NCI-H128 (cell line): ENCODE measurements at regions not wholly inside any gene's neighbourhood (a gene's known extent, or its start where the extent isn't known, plus 50 kb on each side); places are given as distances from the start of the nearest gene placed in this dataset.
"Not testable (repeated sequence)": the region's sequence is repeated elsewhere in the genome, so short reads cannot be mapped to it uniquely, and the experiment has no call there.

Experiments
- DNase-seq: peaks from one replicate; lab custom pipeline; 2025; ENCODE audit not compliant: unreplicated experiment; lab: John Stamatoyannopoulos, UW

- DNase-seq, result no peak
These were observed 1054.3 kb upstream of the SLC39A10 start for GRCh38 chr2:194602750-194603149.

DNA sequence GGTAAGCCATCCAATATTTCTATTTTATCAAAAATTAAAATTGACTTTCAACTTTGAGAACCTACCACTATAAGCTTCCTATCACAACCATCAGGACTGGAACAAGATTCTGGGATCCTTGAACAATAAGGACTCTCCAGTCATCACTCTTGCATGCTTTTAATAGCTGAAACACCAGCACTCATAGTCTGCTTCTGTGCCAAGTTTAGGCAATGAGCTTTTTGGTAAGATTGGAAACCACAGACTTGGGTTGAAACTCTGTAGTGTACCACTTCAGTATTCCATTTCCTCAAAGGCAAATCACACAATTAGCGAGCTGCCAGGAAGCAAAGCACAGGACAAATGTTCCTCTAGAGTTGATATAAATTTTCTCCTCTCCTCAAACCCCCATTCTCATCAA lies 1065.8 kb upstream of the SLC39A10 start:
- no peak for DNase-seq

DNA sequence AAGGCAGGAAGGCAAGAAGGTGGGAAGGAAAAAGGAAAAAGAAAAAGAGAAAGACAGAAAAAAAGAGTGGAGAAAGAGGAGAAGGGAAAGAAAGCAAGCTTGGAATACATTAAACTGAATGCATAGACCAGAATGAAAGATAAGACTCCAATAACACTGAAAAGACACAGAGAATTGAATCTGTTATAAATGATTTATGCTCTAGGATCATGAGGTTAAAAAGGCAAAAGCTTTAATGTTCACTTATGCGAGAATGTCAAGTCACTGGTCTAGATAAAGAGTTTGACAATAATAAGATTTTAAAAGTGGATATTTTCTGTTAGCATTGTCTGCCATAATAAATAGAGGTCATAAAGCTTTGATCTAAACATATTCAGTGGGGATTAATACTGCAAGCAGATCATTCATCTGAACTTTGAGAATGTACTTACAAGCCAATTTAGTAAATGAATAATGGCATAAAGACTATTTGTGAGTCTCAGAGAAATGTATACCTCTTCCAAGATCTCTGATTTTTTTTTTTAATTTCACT lies 1069.2 kb upstream of the SLC39A10 start:
- DNase-seq, result no peak

- DNase-seq, result no peak
These were observed 1089.4 kb upstream of the SLC39A10 start for GRCh38 chr2:194567661-194568017.

DNA sequence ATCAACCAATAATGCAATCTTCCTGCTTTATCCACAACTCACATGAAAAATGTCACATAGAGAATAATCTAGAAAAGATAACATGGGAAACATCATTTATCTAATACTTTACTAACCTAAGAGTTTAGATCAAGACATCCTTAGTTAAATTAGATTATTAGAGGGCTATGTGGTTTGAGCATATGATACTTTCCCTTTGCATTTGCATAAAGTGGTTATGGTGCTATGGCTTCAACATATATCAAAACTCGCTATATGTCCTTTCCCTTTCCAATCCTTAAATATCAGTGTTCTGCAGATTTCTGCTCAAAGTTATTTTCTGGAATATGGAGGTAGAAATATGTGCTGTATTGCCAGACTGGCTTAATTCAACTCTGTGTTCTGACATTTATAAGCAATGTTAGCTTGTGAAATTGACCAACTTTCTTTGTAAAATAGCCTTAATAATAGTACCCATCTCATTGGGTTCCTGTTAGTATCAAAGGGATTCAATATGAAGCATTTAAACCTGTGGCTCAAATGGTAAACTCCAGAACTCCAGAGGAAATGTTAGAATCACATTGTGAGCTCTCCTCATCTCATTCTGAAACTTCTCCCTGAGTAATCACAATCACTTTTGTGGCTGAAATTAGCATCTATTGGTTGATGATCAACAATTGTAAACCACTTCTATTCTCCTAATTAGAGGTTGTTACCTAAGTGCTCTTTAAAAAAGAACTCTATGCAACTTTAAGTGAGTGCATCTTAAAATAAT lies 1089.9 kb upstream of the SLC39A10 start:
- DNase-seq, result no peak

DNA sequence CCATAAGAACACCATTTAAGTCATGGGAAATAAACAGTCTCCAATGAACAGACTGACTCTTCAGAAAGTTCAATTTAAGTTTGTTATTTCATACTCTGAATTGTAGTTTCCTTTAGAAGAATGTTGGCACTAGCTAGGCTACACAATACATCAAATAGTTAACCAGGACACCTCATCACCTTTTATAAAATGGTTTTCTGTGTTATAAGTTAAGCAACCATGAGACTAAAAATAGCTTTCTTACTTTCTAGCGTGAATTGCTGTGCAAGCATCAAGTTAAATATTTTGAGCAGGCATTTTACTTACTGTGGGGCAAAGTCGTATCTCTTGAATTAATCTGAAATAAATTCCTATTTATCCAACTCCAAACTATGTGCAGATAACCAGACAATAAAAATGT lies 1092.6 kb upstream of the SLC39A10 start:
- no peak for DNase-seq

- DNase-seq, result no peak
These were observed 1094.7 kb upstream of the SLC39A10 start for GRCh38 chr2:194562329-194562728.

DNA sequence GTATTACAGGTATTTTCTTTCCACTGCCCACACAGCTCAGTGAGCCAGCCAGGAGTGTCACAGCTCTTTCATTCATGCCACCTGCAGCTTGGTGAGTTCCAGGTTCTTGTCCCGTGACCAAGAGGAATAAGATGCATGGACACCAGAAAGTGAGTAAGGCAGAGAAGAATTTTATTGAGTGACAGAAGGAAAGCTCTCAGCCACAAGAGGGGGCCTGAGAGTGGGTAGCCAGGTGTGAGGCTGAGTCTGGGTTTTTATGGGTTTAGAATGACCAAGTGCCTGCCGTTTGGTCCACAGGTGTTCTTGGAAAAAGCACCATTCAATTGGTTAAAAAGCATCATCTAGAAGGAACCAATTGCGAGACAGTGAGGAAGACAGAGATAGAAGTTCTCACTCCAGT lies 1097.1 kb upstream of the SLC39A10 start:
- no peak for DNase-seq

GRCh38 chr2:194559523-194559922 lies 1097.5 kb upstream of the SLC39A10 start:
- DNase-seq, result no peak

DNA sequence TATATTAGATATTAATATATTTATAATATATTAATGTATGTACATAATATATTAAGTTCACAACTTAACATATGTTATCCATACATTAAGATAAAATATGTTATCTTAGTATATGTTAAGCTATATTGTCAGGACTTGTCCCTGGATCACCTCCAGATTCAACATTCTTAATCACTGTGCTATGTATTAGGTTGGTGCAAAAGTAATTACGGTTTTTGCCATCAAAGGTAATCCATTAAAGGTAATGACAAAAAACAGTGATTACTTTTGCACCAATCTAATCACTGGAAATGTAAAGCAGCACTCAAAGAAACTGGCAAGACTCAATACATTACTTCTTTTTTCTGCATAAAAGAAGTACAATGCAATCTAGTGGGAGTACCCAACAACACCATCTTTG lies 1099.0 kb upstream of the SLC39A10 start:
- no peak for DNase-seq

DNA sequence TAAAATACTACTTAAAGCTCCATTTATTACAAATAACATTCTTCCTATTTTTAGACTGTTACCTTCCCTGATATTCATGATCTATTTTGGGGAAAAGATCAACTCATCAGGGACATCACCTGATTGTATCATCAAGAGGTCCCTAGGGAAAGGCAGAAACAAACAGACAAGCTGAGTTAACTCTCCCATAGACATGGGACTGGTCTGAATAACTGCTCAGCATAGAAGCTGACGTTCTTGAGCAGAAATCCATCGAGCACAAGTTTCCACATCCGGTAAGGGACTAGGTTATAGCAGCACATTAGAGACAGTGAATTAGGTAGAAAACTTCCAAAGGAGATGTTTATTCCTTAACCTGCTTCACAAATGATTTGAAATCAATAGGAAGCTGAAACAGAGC lies 1100.4 kb upstream of the SLC39A10 start:
- no peak for DNase-seq

- no peak for DNase-seq
These were observed 1103.0 kb upstream of the SLC39A10 start for GRCh38 chr2:194553980-194554379.

DNA sequence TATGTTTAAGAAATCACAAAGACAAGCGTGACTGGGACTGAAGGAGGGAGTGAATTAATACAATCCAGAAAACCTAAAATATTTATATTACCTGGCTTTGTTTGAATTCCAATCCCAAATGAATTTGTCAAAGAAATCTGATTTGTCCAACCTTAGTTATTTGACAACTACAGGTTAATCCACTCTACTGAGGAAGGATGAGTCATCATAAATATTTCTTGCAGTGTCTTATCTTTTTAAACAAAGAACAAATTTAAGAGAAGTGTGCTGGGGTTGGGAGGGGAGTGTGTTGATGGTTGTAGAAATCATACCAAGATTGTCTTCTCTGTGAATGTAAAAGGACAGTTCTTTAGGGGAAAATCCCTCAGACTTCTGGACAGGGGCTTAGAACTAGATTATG lies 1106.3 kb upstream of the SLC39A10 start:
- DNase-seq, result no peak

- DNase-seq, result no peak
These were observed 1107.6 kb upstream of the SLC39A10 start for GRCh38 chr2:194549387-194549786.

- no peak for DNase-seq
These were observed 1111.0 kb upstream of the SLC39A10 start for GRCh38 chr2:194545978-194546377.

DNA sequence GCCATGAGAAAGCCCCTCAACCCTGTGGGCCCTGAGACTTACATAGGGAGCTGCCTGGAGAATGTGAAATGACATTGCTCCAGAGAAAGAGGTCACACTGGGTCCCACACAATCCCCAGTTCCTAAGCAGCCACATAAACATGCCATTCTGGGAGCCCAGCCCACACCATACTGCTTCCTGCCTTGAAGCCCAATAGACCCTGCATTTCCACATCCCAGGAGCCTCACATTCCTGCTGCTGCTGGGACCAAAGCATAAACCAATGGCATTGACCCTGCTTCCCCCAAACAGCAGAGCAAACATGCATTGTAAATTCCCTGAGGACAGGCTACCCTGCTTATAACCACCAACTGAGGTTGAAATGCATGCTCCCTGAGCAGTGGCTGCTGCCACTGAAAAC lies 1117.6 kb upstream of the SLC39A10 start:
- DNase-seq, result no peak

- DNase-seq, result no peak
These were observed 1130.9 kb upstream of the SLC39A10 start for GRCh38 chr2:194526121-194526520.

- no peak for DNase-seq
These were observed 1142.7 kb upstream of the SLC39A10 start for GRCh38 chr2:194514281-194514680.

DNA sequence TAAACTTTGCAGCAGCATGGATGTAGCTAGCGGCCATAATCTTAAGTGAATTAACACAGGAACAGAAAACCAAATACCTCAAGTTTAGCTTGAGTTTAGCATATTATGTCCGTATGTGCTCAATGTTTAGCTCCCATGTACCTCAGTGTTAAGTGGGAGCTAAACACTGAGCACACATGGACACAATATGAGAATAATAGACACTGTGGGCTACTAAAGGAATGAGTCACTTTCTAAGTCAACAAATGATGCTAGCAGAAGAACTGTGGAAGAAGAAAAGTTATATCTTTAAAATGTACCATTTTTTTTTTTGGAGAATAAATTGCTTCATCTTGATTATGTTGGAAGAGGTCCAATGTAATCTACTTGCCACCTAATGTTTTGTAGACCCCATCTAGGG lies 1146.0 kb upstream of the SLC39A10 start:
- DNase-seq, result not testable (repeated sequence)

- DNase-seq, result not testable (repeated sequence)
These were observed 1152.2 kb upstream of the SLC39A10 start for GRCh38 chr2:194504876-194505275.

DNA sequence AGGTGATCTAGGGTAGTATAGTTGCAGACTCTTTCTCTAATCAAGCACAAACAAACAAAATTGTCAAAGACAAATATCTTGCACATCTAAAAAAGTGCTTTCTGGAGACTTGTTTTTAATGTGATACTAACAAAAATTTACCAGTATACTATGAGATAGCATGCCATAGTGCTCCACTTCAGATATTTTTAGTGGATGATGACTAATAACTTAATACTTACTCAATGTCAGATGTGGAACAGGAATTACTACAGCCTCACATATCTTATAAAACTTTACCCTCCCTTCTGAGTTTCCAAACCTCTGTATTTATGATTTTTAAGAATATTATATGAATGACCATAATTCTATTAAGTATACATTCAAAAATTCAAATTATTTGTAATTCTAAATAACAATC lies 1162.0 kb upstream of the SLC39A10 start:
- DNase-seq, result no peak

DNA sequence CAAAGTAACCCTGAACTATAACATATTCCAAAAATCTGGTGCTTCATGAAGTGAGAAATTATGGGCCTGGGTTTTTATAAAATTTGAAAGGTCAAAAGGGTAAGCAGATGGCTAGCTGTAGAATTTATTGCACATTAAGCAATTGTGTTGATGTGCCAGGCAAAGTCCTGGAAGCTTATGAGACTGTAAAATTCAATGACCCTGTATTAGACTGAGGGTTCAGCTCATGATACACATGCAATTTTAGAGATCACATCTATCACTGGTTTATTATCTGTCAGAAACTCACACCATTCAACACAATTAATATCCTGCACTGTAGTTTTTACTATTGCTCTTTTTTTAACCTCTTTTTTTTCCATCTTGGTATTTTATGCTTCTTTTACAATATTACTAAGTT lies 1162.6 kb upstream of the SLC39A10 start:
- no peak for DNase-seq
